ENCODE measurements at regions not wholly inside any gene's neighbourhood (a gene's known extent, or its start where the extent isn't known, plus 50 kb on each side); places are given as distances from the start of the nearest gene placed in this dataset.

- Histone ChIP-seq H3K4me2 (ENCODE audit: control insufficient read depth, extremely low read depth, insufficient read depth, low read depth, low read length) (no peak overlapping the region), H3K27me3 (ENCODE audit: control insufficient read depth, extremely low read depth, insufficient read depth, low read length) (no peaks in the 10 kb centered on the region), H3K36me3 (ENCODE audit: control insufficient read depth in 2 of 2, extremely low read depth in 1 of 2, insufficient read depth in 2 of 2, low read length in 2 of 2) (no peaks in the 10 kb centered on the region), H3K4me3 (ENCODE audit: control insufficient read depth in 2 of 3, extremely low read depth in 1 of 3, insufficient read depth in 2 of 3, low read depth in 1 of 3, low read length in 3 of 3) (no peak overlapping the region), H3K4me1 (ENCODE audit: control insufficient read depth, extremely low read depth, insufficient read depth, low read length) (no peaks in the 10 kb centered on the region), H4K20me1 (ENCODE audit: control insufficient read depth, extremely low read depth, insufficient read depth, low read length) (no peaks in the 10 kb centered on the region), H3K9me1 (ENCODE audit: control insufficient read depth, extremely low read depth, insufficient read depth, low read length) (no peaks in the 10 kb centered on the region), H2AFZ (ENCODE audit: control insufficient read depth, low read length) (no peak overlapping the region), H3K9ac (ENCODE audit: control insufficient read depth, extremely low read depth, insufficient read depth, low read length) (no peak overlapping the region), H3K79me2 (ENCODE audit: control insufficient read depth, insufficient read depth, low read length) (no peaks in the 10 kb centered on the region), H3K9me3 (ENCODE audit: control insufficient read depth, low read depth, low read length) (no peaks in the 10 kb centered on the region), H3K27ac (ENCODE audit: control insufficient read depth, insufficient read depth, low read length) (no peak overlapping the region)
- FAIRE-seq (no peak), DNase-seq (ENCODE audit: low read depth, low spot score) (no peak)
- TF ChIP-seq CTCF (optimal IDR thresholded peaks at IDR 0.05 in 1 of 3, IDR thresholded peaks at IDR 0.05 in 1 of 3, conservative IDR thresholded peaks at IDR 0.05 in 1 of 3; ENCODE audit: extremely low read depth in 1 of 3, insufficient read depth in 2 of 3, low read length in 3 of 3) (no peak), EZH2 (IDR thresholded peaks at IDR 0.05; ENCODE audit: low read length) (no peak)
- dilution Hi-C loops (cut with MboI; ENCODE audit: extremely low pct_ligation_motif_present, low sequenced_read_pairs), result no loop called here
These were observed 677.9 kb upstream of the SEMA6A start for GRCh38 chr5:117252566-117252965.

- H2AFZ ChIP-seq (ENCODE audit: control insufficient read depth, low read length), result no peak overlapping the region
- DNase-seq (ENCODE audit: low read depth, low spot score) (no peak), FAIRE-seq (no peak)
- H3K27me3 ChIP-seq (ENCODE audit: control insufficient read depth, extremely low read depth, insufficient read depth, low read length), result no peaks in the 10 kb centered on the region
- H3K36me3 ChIP-seq (ENCODE audit: control insufficient read depth in 2 of 2, extremely low read depth in 1 of 2, insufficient read depth in 2 of 2, low read length in 2 of 2), result no peaks in the 10 kb centered on the region
- no peak for TF ChIP-seq EZH2 (IDR thresholded peaks at IDR 0.05; ENCODE audit: low read length)
- TF ChIP-seq CTCF (optimal IDR thresholded peaks at IDR 0.05 in 1 of 3, IDR thresholded peaks at IDR 0.05 in 1 of 3, conservative IDR thresholded peaks at IDR 0.05 in 1 of 3; ENCODE audit: extremely low read depth in 1 of 3, insufficient read depth in 2 of 3, low read length in 3 of 3), result no peak
- H3K4me3 ChIP-seq (ENCODE audit: control insufficient read depth in 2 of 3, extremely low read depth in 1 of 3, insufficient read depth in 2 of 3, low read depth in 1 of 3, low read length in 3 of 3), result no peak overlapping the region
- no peak overlapping the region for H3K27ac ChIP-seq (ENCODE audit: control insufficient read depth, insufficient read depth, low read length)
- H3K4me2 ChIP-seq (ENCODE audit: control insufficient read depth, extremely low read depth, insufficient read depth, low read depth, low read length), result no peak overlapping the region
- no peaks in the 10 kb centered on the region for H3K9me1 ChIP-seq (ENCODE audit: control insufficient read depth, extremely low read depth, insufficient read depth, low read length)
- H3K9me3 ChIP-seq (ENCODE audit: control insufficient read depth, low read depth, low read length), result no peaks in the 10 kb centered on the region
- no peaks in the 10 kb centered on the region for H3K4me1 ChIP-seq (ENCODE audit: control insufficient read depth, extremely low read depth, insufficient read depth, low read length)
- no peaks in the 10 kb centered on the region for H3K79me2 ChIP-seq (ENCODE audit: control insufficient read depth, insufficient read depth, low read length)
- no peaks in the 10 kb centered on the region for H4K20me1 ChIP-seq (ENCODE audit: control insufficient read depth, extremely low read depth, insufficient read depth, low read length)
- no peak overlapping the region for H3K9ac ChIP-seq (ENCODE audit: control insufficient read depth, extremely low read depth, insufficient read depth, low read length)
- dilution Hi-C loops (cut with MboI; ENCODE audit: extremely low pct_ligation_motif_present, low sequenced_read_pairs), result no loop called here
These were observed 674.6 kb upstream of the SEMA6A start for GRCh38 chr5:117249086-117249815.

Measured in keratinocyte (primary cell).